HL-60 (cell line): ENCODE measurements at regions not wholly inside any gene's neighbourhood (a gene's known extent, or its start where the extent isn't known, plus 50 kb on each side); places are given as distances from the start of the nearest gene placed in this dataset.

ENCODE experiments used
- POLR2AphosphoS5 ChIP-seq: IDR thresholded peaks from 2 replicates; pipeline ENCODE4 v1.6.1; 2012; ENCODE audit warnings: low read depth
- TF ChIP-seq, protein P1 (sequence below): IDR thresholded peaks from one replicate; pipeline ENCODE4 v1.5.1; 2011; ENCODE audit warnings: low read length, control low read depth, inconsistent platforms; ENCODE audit not compliant: insufficient read depth
- TF ChIP-seq, protein P2 (sequence below): IDR thresholded peaks from 2 replicates; pipeline ENCODE4 v1.6.1; 2012; ENCODE audit warnings: low read depth; ENCODE audit not compliant: insufficient replicate concordance

DNA sequence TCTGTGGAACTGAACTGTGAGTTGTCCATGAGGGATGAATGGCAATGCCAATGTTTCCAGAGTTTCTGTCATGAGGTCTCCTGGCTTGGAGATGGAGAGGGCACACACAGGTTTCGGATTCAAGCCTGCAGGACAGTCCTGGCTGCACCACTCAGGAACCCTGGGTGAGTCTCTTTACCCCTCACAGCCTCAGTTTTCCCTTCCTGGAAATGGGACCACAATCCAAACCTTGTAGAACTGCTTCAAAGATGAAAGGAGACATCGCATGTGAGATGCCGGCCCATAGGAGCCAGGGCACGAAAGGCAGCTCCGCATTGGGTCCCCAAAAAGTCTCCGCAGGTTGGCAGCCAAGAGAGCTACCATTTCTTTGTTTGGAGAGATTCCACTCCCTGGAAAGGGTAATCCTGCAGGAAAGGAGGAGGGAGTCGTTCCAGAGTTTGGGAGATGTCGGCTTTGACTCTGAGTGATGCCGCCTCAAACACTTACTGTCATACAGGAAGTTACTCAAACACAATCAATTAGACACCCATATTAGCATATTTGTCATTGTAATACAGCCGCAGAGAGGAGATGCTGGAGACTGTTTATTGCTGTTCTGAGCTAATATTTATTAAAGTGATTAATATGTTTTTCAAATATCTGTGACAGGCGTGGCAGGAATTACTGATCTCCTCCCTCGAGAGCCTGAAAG is 318.3 kb downstream of the MN1 start:
- TF ChIP-seq, protein P1, sequence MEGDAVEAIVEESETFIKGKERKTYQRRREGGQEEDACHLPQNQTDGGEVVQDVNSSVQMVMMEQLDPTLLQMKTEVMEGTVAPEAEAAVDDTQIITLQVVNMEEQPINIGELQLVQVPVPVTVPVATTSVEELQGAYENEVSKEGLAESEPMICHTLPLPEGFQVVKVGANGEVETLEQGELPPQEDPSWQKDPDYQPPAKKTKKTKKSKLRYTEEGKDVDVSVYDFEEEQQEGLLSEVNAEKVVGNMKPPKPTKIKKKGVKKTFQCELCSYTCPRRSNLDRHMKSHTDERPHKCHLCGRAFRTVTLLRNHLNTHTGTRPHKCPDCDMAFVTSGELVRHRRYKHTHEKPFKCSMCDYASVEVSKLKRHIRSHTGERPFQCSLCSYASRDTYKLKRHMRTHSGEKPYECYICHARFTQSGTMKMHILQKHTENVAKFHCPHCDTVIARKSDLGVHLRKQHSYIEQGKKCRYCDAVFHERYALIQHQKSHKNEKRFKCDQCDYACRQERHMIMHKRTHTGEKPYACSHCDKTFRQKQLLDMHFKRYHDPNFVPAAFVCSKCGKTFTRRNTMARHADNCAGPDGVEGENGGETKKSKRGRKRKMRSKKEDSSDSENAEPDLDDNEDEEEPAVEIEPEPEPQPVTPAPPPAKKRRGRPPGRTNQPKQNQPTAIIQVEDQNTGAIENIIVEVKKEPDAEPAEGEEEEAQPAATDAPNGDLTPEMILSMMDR = no peak
- TF ChIP-seq POLR2AphosphoS5 = no peak
- TF ChIP-seq, protein P2, sequence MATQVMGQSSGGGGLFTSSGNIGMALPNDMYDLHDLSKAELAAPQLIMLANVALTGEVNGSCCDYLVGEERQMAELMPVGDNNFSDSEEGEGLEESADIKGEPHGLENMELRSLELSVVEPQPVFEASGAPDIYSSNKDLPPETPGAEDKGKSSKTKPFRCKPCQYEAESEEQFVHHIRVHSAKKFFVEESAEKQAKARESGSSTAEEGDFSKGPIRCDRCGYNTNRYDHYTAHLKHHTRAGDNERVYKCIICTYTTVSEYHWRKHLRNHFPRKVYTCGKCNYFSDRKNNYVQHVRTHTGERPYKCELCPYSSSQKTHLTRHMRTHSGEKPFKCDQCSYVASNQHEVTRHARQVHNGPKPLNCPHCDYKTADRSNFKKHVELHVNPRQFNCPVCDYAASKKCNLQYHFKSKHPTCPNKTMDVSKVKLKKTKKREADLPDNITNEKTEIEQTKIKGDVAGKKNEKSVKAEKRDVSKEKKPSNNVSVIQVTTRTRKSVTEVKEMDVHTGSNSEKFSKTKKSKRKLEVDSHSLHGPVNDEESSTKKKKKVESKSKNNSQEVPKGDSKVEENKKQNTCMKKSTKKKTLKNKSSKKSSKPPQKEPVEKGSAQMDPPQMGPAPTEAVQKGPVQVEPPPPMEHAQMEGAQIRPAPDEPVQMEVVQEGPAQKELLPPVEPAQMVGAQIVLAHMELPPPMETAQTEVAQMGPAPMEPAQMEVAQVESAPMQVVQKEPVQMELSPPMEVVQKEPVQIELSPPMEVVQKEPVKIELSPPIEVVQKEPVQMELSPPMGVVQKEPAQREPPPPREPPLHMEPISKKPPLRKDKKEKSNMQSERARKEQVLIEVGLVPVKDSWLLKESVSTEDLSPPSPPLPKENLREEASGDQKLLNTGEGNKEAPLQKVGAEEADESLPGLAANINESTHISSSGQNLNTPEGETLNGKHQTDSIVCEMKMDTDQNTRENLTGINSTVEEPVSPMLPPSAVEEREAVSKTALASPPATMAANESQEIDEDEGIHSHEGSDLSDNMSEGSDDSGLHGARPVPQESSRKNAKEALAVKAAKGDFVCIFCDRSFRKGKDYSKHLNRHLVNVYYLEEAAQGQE = no peak
